Renal cortex interstitium (tissue), 11 donors: ENCODE measurements at regions not wholly inside any gene's neighbourhood (a gene's known extent, or its start where the extent isn't known, plus 50 kb on each side); places are given as distances from the start of the nearest gene placed in this dataset.
A peak's percentile ranks its signal among the peaks of the same experiment; 100 is the strongest.

ENCODE experiments used
- DNase-seq, 11 donors: peaks; one replicate each; pipeline ENCODE4 v3.0.0-alpha.2; 2013; ENCODE audit warnings: low read depth in 9 of 11, low spot score in 4 of 11; ENCODE audit errors: extremely low read depth in 1 of 11

- no peak for DNase-seq
These were observed 170.0 kb upstream of the ADAMTS16 start for GRCh38 chr5:4970171-4970570.

DNA sequence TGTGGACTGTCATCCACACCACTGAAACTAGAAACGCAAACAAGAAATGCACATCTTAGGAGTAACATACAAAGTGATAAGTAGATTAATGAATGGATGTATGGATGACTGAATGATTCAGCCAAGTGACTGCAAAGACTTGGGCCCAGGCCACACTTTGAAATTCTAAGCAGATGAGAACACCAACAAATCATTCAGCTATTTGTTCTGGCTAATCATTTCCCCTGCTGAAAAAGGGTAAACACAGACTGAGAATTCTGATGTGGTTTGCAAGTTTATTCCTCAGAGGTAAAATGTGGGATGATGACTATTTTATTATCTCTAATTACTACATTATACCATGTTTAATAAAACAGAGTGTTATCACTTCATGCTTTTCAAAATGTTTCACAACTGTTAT, 163.2 kb upstream of the ADAMTS16 start:
- peak in 2 of 11 donors; percentile 23 to 54 for DNase-seq

DNA sequence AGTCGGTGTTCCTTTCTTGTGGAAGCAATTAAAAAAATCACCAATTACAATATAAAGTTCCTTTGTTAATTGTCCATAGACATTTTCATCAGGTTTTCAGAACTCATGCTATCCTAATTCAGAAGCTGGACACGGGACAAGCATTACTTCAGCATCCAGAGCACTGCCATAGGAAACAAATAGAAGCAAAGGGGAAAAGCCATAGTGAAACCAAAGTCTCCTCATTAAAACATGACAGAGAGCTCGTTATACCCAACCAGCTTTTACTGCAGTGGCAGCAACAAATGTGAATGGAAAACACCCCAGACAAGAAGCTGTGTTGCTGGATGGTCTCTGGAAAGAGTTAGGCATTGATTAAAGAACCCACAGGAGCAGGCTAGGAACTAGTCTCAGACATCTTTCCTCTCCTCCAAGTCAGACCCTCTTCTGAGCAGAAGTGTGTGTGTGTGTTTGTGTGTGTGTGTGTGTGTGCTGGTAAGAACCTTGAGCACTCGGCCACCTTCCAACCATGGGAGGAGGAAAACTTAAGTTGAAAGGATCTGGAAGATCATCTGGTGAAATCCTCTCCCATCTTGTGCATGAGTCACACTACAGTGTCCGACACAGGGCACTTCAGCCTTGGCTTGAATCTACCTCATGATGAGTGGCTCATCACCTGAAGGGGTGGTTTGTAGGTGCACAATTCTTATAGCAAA, 162.6 kb upstream of the ADAMTS16 start:
- no peak for DNase-seq

DNA sequence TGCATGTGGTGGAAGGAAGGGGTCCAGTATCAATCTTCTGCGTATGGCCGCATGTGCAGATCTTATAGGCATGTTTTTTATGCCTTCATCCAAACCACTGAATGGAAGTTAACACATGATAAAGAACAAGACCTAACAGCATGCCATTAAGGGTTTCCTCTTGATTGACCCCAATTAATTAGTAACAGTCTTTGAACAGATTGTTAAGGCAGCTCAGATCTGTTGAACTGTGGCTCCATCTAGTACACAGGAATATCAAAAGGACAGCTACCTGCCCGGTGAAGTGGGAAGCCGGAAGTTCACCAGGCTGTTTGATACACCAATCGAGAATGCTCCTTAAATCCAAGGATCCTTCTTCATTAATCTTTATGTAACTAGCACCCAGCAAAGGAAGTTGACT, 159.9 kb upstream of the ADAMTS16 start:
- DNase-seq: no peak

- DNase-seq: no peak
These were observed 158.5 kb upstream of the ADAMTS16 start for GRCh38 chr5:4981608-4982007.

DNA sequence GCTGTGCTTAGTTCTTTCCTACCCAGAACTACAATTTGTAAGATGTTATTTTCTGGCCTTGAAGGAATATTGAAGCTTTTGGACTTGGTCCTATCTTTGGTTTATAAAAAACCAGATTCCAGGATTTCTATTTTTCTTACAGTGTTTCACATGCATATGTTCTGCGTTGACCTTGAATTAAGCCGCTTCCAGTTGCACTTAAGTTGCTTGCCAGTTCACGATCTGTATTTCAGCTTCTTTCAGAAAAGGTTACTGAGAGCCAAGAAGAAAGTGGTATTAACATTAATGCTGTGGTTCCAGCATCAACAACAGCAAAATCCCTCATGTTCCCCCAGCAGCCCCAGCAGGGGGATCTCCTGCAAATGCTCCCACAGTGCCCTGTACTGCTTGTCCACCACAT, 156.4 kb upstream of the ADAMTS16 start:
- DNase-seq: no peak

DNA sequence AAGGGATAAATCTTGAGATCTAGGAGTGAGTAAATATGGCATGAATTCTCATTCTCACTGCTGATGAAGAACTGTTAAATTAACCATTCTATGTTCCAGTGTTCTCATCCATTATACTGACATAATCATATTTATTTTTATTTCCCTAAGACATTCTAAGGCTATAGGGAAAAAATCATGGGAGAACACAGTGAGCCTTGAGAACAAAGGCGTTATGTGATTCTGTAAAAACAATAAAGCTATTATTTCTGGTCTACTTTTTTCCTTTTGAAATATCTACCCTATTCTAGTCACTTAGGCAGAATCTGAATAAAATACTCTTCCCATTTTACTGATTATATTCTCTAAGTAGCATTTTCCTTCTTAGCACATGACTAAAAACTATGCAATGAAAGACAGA, 155.7 kb upstream of the ADAMTS16 start:
- DNase-seq: no peak

GRCh38 chr5:4987431-4987830, 152.7 kb upstream of the ADAMTS16 start:
- no peak for DNase-seq

GRCh38 chr5:4989118-4989517, 151.0 kb upstream of the ADAMTS16 start:
- DNase-seq: peak in 9 of 11 donors; percentile 21 to 79 (median 50)

- DNase-seq: no peak
These were observed 150.1 kb upstream of the ADAMTS16 start for GRCh38 chr5:4990017-4990416.

GRCh38 chr5:4990462-4990861, 149.7 kb upstream of the ADAMTS16 start:
- no peak for DNase-seq

DNA sequence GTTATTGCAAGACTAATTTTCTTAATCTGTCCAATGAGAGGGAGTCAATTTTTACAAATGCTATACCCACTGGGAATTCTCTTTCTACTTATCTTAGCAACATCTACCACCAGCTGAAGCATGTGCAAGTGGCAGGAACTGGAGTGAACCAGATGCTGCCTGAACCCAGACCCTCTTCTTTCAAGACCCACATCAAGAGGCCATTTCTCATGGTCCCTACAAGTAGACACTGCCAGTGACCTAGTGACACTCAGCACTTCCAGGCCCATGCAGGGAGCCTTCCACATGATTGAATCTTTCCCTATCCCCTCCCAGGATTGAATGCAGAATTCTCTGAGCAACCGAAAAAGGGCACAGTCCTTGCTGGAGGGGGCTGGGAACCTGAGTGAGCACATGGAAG, 148.2 kb upstream of the ADAMTS16 start:
- DNase-seq: no peak

- DNase-seq: no peak
These were observed 145.1 kb upstream of the ADAMTS16 start for GRCh38 chr5:4995014-4995413.

GRCh38 chr5:5005353-5005752, 134.8 kb upstream of the ADAMTS16 start:
- no peak for DNase-seq

- no peak for DNase-seq
These were observed 133.6 kb upstream of the ADAMTS16 start for GRCh38 chr5:5006548-5006947.

DNA sequence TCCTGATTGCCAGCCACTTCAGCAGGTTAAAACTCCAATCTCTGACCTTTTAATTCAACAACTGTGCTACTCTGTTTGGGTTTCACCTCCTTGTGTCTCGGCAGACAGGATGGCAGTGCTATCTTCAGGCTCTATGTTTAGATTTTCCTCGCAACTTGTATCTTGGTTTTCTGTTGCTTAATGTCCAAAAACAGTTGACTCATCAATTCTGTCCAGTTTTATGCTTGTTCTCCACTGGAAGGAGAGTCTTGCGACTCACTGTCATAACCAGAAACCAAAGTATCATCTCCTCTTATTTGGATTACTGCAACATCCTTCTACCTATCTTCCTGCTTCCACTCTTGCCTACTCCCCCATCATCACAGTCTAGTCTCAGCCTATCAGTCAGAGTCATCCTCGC, 130.9 kb upstream of the ADAMTS16 start:
- DNase-seq: no peak

- no peak for DNase-seq
These were observed 129.0 kb upstream of the ADAMTS16 start for GRCh38 chr5:5011151-5011550.

GRCh38 chr5:5014586-5015235, 125.4 kb upstream of the ADAMTS16 start:
- no peak for DNase-seq

DNA sequence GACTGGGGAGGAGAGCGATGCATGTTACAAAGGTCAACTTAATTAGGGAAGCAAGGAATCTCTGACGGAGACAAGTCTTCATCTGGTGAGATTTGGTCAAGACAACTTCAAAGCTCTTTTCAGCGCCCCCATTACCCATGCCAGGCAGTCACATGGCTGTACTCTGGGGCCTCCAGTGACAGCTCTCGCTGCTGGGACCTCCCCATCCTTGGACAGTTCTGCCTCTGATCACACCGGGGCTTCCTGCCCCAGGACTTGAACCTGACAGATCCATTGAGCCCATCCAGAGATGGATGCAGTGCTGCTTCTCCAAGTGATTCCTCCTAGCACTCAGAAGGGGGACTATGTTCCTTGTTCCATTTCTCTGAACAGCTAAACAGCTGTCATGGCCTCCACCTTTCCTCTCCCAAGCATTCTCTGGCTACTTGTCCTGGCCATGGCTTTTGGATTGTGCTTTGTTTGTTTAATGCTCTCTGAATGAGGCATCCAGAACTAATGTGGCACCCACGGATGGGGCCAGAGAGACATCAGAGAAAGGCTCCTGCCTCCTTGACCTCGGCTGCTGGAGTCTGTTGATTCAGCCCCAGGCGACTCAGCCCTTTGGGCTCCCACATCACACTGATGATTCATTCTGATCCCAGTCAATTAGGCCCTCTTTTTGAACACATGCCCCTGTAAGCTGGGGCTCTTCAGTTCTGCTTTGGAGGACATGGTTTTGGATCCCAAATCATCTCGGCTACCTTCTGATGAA, 122.1 kb upstream of the ADAMTS16 start:
- no peak for DNase-seq

- no peak for DNase-seq
These were observed 121.6 kb upstream of the ADAMTS16 start for GRCh38 chr5:5018578-5018970.
